ENCODE measurements at regions not wholly inside any gene's neighbourhood (a gene's known extent, or its start where the extent isn't known, plus 50 kb on each side); places are given as distances from the start of the nearest gene placed in this dataset.

DNA sequence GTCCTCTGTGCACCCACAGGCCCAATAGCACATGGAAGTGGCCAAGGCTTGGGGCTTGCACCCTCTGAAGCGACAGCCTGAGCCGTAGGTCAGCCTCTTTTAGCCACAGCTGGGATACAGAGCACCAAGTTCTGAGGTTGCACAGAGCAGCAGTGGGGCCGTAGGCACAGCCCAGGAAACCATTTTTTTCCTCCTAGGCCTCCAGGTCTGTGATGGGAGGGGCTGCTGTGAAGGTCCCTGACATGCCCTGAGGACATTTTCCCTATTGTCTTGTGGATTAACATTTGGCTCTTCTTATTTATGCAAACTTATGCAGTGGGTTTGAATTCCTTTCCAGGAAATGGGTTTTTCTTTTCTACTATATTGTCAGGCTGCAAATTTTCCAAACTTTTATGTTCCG lies 878.7 kb upstream of the MAN1A1 start:
- Mint-ChIP-seq H3K9me3 (peaks cover 3% of the 10 kb centered on the region), H3K27ac (no peak overlapping the region), H3K27me3 (no peaks in the 10 kb centered on the region), H3K4me3 (no peak overlapping the region), H3K36me3 (ENCODE audit: low read depth) (no peaks in the 10 kb centered on the region), H3K4me1 (no peaks in the 10 kb centered on the region)
- CTCF ChIA-PET, result no interaction called here
- no peak for DNase-seq
- POLR2A ChIA-PET, result no interaction called here

DNA sequence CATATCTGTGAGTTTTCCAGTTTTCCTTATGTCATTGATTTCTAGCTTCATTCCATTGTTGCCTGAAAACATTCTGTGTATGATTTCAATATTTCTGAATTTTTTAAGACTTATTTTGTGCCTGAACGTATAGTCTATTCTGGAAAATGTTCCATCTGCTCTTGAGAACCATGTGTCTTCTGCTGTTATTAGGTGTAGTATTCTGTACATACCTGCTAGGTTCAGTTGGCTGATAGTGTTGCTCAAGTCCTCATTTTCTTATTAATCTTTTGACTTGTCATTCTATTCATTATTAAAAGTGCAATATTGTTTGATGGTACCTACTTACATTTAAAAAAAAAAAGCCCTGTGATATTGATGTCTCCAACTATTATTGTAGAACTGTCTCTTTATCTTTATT lies 869.8 kb upstream of the MAN1A1 start:
- Mint-ChIP-seq H3K4me3 (no peak overlapping the region), H3K36me3 (ENCODE audit: low read depth) (no peaks in the 10 kb centered on the region), H3K4me1 (no peaks in the 10 kb centered on the region), H3K27ac (no peak overlapping the region), H3K27me3 (no peaks in the 10 kb centered on the region), H3K9me3 (no peaks in the 10 kb centered on the region)
- ChIA-PET POLR2A (no interaction called here), CTCF (interaction anchor here (0.6 kb wide), 1 partner anchor 1630 kb away, joined by 3 read pairs; no protein-coding TSS in a partner anchor)
- DNase-seq, result no peak

DNA sequence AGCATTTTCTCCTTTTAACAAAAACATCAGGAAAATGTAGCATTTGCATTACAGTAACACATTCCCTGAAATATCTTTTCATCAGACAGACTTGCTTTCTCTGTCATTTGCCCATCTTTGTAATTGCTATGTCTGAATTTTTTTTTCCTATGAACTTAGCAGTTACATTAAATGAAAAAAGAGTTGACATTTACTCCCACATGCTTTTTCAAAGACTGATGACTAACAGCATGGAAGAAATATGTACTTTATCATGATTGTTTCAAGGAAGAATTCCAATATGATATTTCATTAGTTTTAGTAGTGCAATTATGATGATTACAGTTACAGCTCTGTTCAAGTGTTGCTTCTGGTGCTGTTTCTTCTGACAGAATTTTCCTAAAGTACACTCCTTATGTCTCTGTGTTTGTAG lies 864.5 kb upstream of the MAN1A1 start:
- no peaks in the 10 kb centered on the region for H3K27me3 Mint-ChIP-seq
- no peak for DNase-seq
- no peaks in the 10 kb centered on the region for H3K9me3 Mint-ChIP-seq
- ChIA-PET CTCF (no interaction called here), POLR2A (no interaction called here)
- no peaks in the 10 kb centered on the region for H3K4me1 Mint-ChIP-seq
- no peak overlapping the region for H3K27ac Mint-ChIP-seq
- H3K4me3 Mint-ChIP-seq, result no peak overlapping the region
- H3K36me3 Mint-ChIP-seq (ENCODE audit: low read depth), result no peaks in the 10 kb centered on the region

DNA sequence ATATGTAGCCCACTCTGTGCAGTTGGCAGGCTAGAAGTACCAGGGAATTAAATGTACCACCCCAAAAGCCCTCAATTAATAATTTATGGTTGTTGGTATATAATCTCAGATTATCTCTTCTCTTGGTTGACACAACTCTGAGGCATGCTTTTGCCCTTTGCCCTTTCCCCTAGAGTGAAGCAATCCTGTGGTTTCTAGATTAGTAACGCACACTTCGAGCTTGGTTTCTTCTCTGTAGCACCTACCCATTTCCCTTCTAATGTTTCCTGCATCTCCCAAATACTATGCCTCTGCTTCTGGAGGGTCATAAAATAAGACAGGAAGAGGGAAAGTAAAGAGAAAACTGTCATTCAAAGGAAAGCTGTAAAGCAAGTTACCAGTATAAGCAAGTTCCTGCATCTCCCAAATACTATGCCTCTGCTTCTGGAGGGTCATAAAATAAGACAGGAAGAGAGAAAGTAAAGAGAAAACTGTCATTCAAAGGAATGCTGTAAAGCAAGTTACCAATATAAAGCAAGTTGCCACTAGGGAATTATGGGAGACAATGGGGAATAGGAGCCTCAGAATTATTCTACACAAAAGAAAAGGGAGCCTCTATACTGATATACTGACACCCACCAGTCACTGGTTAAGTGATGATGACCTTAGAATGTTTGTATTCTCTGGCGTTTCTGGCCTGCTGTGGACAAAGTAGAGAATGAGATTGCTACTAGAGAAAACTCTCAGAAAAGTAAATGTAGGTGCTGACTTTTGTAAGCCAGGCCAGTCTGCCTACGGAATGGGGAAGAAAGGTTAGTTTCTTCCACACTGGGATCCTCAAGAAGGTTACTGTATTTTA lies 862.6 kb upstream of the MAN1A1 start:
- DNase-seq, result no peak
- Mint-ChIP-seq H3K4me1 (no peaks in the 10 kb centered on the region), H3K27ac (no peak overlapping the region), H3K4me3 (no peak overlapping the region), H3K27me3 (no peaks in the 10 kb centered on the region), H3K36me3 (ENCODE audit: low read depth) (no peaks in the 10 kb centered on the region), H3K9me3 (no peaks in the 10 kb centered on the region)
- ChIA-PET CTCF (no interaction called here), POLR2A (no interaction called here)

DNA sequence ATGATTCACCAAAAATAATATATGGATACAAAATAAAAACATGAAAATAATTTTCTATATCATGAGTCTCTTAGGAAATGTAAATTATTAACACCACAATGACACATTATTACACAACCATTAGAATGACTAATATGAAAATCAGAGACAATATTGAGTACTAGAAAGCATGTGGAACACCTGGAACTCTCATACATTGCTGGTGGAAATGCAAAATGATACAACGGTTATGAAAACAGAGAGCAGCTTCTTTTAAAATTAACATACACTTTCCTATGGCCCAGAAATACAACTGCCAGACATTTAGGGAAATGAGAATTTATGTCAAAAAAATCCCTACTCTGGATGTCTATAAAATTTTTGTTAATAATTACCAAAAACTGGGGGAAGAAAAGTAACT lies 853.3 kb upstream of the MAN1A1 start:
- Mint-ChIP-seq H3K27me3 (no peaks in the 10 kb centered on the region), H3K4me3 (no peak overlapping the region), H3K4me1 (no peaks in the 10 kb centered on the region), H3K9me3 (no peaks in the 10 kb centered on the region), H3K36me3 (ENCODE audit: low read depth) (no peaks in the 10 kb centered on the region), H3K27ac (no peak overlapping the region)
- ChIA-PET CTCF (no interaction called here), POLR2A (no interaction called here)
- no peak for DNase-seq

DNA sequence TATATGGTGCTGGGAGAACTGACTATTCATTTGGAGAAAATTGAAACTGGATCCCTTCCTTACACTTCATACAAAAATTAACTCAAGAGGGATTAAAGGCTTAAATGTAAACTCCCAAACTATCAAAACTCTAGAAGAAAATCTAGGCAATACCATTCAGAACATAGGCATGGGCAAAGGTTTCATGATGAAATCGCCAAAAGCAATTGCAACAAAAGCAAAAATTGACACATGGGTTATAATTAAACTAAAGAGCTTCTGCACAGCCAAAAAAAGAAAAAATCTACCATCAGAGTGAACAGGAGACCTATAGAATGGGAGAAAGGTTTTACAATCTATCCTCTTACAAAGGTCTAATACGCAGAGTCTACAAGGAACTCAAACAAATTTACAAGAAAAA lies 851.3 kb upstream of the MAN1A1 start:
- Mint-ChIP-seq H3K36me3 (ENCODE audit: low read depth) (no peaks in the 10 kb centered on the region), H3K27me3 (no peaks in the 10 kb centered on the region), H3K4me1 (no peaks in the 10 kb centered on the region), H3K9me3 (no peaks in the 10 kb centered on the region), H3K4me3 (no peak overlapping the region), H3K27ac (no peak overlapping the region)
- DNase-seq, result no peak
- CTCF ChIA-PET, result no interaction called here
- POLR2A ChIA-PET, result no interaction called here

DNA sequence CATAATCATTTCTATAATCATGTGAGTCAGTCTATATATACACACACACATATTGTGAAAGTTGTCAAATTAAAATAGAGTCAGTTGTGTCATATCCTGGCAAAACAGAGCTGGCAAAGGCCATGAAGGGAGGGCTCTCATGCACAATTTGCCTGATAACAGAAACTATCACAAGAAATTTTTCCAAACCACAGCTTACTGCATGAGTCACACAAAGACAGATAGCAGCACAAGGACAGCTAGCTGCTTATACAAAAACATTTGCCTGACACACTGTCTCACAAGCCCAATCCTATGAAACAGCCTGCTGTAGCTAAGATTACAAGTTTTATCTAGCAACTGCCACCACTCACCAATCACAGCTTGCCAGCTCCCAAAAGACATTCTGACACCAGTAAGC lies 848.5 kb upstream of the MAN1A1 start:
- H3K4me3 Mint-ChIP-seq, result no peak overlapping the region
- no peak overlapping the region for H3K27ac Mint-ChIP-seq
- POLR2A ChIA-PET, result no interaction called here
- no peak for DNase-seq
- H3K27me3 Mint-ChIP-seq, result no peaks in the 10 kb centered on the region
- no peaks in the 10 kb centered on the region for H3K9me3 Mint-ChIP-seq
- H3K4me1 Mint-ChIP-seq, result no peaks in the 10 kb centered on the region
- CTCF ChIA-PET, result no interaction called here
- no peaks in the 10 kb centered on the region for H3K36me3 Mint-ChIP-seq (ENCODE audit: low read depth)

DNA sequence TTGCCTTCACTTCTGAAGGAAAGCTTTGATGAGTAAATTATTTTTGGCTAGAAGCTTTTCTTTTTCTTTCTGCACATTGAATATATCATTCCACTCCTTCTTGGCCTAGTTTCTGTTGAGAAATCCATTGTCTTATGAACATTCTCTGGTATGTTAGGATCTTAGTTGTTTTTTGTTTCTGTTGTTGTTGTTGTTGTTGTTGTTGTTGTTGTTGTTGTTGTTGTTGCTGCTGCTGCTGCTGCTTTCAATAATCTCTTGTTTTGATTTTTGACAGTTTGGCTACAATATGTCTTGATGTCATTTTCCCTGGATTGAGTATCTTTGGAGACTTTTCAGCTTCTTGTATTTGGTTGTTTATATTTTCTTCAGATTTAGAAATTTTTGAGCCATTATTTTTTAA lies 836.5 kb upstream of the MAN1A1 start:
- H3K4me1 Mint-ChIP-seq, result no peaks in the 10 kb centered on the region
- no peak overlapping the region for H3K4me3 Mint-ChIP-seq
- no peaks in the 10 kb centered on the region for H3K36me3 Mint-ChIP-seq (ENCODE audit: low read depth)
- H3K27me3 Mint-ChIP-seq, result no peaks in the 10 kb centered on the region
- DNase-seq, result no peak
- POLR2A ChIA-PET, result no interaction called here
- H3K27ac Mint-ChIP-seq, result no peak overlapping the region
- no peaks in the 10 kb centered on the region for H3K9me3 Mint-ChIP-seq
- CTCF ChIA-PET, result no interaction called here

DNA sequence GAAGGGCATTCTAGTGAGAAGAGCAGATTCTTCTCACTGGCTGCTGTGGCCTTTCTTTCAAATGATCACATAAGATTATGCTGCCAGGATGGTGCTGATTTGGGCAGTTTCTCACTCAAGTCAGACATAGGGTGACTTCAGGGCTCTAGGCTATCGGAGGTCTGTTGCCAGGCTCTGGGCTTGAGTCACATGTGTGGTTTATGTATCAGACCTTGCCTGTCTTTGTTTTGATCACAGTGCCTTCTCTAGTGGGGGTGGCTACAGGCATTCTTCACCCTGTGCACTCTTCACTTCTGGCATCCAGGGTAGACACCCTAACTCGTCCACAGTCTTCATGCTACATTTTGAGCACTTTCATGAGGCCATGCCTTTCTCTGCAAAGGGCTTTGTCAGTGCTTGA lies 823.7 kb upstream of the MAN1A1 start:
- Mint-ChIP-seq H3K4me1 (no peaks in the 10 kb centered on the region), H3K4me3 (no peak overlapping the region), H3K27ac (no peak overlapping the region), H3K27me3 (no peaks in the 10 kb centered on the region), H3K36me3 (ENCODE audit: low read depth) (no peaks in the 10 kb centered on the region), H3K9me3 (no peaks in the 10 kb centered on the region)
- ChIA-PET CTCF (no interaction called here), POLR2A (no interaction called here)
- no peak for DNase-seq

DNA sequence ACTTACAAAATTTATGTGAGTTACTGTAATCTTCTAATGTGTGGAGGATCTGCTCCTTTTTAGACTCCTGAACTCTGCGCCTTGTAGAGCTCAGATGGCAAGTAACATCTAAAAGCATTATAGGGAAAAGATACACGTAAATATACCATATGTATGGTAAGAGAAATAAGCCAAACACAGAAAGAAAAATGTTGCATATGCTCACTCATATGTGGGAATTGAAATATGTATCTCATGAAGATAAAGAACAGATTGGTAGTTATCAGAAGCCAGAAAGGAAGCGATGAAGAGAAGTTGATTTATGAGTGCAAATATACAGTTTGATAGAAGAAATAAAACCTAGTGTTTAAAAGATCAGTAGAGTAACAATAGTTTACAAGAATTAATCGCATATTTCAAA lies 815.0 kb upstream of the MAN1A1 start:
- CTCF ChIA-PET, result no interaction called here
- POLR2A ChIA-PET, result no interaction called here
- Mint-ChIP-seq H3K4me1 (no peaks in the 10 kb centered on the region), H3K27me3 (no peaks in the 10 kb centered on the region), H3K36me3 (ENCODE audit: low read depth) (no peaks in the 10 kb centered on the region), H3K4me3 (no peak overlapping the region), H3K9me3 (no peaks in the 10 kb centered on the region), H3K27ac (no peak overlapping the region)
- DNase-seq, result no peak

DNA sequence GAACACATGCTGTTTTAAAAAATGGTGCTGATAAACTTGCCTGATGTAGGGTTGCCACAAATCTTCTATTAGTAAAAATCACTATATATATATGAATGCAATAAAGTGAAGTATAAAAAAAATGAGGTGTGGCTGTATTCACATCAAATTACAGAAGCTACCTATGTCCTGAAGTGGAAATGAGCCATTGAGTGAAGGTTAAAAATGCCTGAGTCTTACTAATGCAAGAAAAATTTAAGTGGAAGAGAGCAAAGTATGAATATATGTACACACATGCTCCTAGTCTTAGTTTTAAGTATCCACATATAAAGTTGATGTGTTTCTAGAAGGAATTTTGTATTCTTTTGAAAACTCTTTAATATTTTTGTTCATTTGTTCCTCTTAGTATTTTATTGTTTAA lies 808.3 kb upstream of the MAN1A1 start:
- CTCF ChIA-PET, result no interaction called here
- H3K9me3 Mint-ChIP-seq, result peaks cover 4% of the 10 kb centered on the region
- no peak overlapping the region for H3K4me3 Mint-ChIP-seq
- H3K36me3 Mint-ChIP-seq (ENCODE audit: low read depth), result no peaks in the 10 kb centered on the region
- POLR2A ChIA-PET, result no interaction called here
- DNase-seq, result no peak
- H3K27me3 Mint-ChIP-seq, result no peaks in the 10 kb centered on the region
- no peaks in the 10 kb centered on the region for H3K4me1 Mint-ChIP-seq
- H3K27ac Mint-ChIP-seq, result no peak overlapping the region

DNA sequence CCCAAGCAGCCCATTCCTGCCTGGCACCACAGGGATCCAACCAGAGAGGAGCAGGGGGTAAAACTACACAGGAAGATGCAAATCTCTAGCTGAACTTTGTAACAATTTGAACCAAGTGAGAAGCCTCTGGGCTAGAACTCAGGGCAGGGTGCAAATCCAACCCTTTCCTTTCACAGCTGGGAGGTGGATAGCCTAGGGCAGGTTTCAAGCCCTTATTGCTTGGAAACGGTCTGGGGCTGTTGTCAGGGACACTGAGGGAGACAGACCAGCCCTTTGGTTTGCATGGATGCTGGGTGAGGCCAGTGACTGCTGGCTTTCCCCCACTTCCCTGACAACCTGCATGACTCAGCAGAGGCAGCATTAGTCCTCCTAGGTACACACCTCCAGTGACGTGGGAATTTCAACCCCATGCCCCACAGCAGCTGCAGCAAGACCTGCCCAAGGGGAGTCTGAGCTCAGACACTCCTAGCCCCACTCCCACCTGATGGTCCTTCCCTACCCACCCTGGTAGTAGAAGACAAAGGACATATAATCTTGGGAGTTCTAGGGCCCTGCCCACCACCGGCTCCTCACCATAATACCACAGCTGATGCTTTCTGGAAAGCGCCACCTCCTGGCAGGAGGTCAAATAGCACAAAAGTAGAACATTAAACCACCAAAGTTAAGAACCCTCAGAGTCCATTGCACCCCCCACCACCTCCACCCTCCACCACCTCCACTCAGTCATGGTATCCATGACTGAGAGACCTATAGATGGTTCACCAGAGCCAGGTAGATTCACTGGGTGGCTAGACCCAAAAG lies 797.7 kb upstream of the MAN1A1 start:
- no peaks in the 10 kb centered on the region for H3K27me3 Mint-ChIP-seq
- H3K27ac Mint-ChIP-seq, result no peak overlapping the region
- CTCF ChIA-PET, result no interaction called here
- DNase-seq, result no peak
- POLR2A ChIA-PET, result no interaction called here
- H3K4me3 Mint-ChIP-seq, result no peak overlapping the region
- no peaks in the 10 kb centered on the region for H3K36me3 Mint-ChIP-seq (ENCODE audit: low read depth)
- H3K4me1 Mint-ChIP-seq, result peaks cover 7% of the 10 kb centered on the region
- no peaks in the 10 kb centered on the region for H3K9me3 Mint-ChIP-seq

DNA sequence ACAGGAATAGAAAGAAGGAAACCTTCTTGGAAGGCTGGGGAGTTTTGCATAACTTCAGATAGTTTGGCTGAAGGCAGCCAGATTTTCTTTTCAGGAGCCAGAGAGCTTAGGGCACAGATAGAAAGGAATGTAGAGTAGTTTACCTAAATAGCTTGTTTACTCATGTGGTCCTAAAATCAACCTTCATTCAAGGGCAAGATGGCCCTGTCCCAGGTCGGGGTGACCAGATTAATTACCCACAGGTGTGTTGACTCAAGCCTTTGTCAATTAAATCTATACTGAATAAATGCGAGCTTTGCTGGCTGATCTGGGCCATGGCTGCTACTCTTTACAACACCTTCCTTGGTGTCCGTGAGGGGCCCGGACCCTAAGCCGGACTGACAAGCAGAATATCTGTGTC lies 792.0 kb upstream of the MAN1A1 start:
- Mint-ChIP-seq H3K9me3 (no peaks in the 10 kb centered on the region), H3K27ac (no peak overlapping the region), H3K36me3 (ENCODE audit: low read depth) (no peaks in the 10 kb centered on the region), H3K27me3 (no peaks in the 10 kb centered on the region), H3K4me3 (no peak overlapping the region), H3K4me1 (no peaks in the 10 kb centered on the region)
- POLR2A ChIA-PET, result no interaction called here
- CTCF ChIA-PET, result no interaction called here
- DNase-seq, result no peak

DNA sequence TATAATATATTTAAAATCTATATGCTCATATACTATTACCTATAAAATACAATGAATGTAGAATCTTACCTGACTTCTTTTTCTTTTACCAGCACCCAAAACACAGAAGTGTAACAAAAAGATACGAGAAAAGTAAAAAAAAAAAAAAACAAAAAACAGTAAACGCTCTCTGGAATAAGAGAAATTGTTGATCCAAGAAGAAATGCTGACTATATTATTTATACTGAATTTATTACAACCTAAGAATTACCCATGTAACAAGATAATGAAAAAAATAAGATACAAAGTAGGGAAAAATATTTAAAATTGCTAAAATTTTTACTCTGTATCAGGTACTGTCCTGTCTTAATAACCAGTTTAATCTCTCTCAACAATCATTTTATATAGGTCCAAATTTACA lies 787.9 kb upstream of the MAN1A1 start:
- Mint-ChIP-seq H3K36me3 (ENCODE audit: low read depth) (no peaks in the 10 kb centered on the region), H3K27ac (no peak overlapping the region), H3K27me3 (no peaks in the 10 kb centered on the region), H3K4me1 (no peaks in the 10 kb centered on the region), H3K9me3 (no peaks in the 10 kb centered on the region), H3K4me3 (no peak overlapping the region)
- POLR2A ChIA-PET, result no interaction called here
- CTCF ChIA-PET, result no interaction called here
- DNase-seq, result no peak
